Natural killer cell (primary cell): ENCODE measurements at regions not wholly inside any gene's neighbourhood (a gene's known extent, or its start where the extent isn't known, plus 50 kb on each side); places are given as distances from the start of the nearest gene placed in this dataset.

Source experiments
- ATAC-seq, 3 donors: fragments of 150-1000 bp in 2 of 3; fragments of 200-7000 bp in 1 of 3; cut with Tn5 transposase; 1 replicate in 1 of 3; 2 replicates in 2 of 3; pipeline ENCODE4 v1.10.0; 2021; ENCODE audit warnings: mild to moderate bottlenecking in 2 of 3, moderate library complexity in 2 of 3
- DNase-seq, 2 donors: peaks; one replicate each; pipeline versions ENCODE4 v3.0.0 to v3.0.0-alpha.2; 2013 to 2021; ENCODE audit warnings: mixed read lengths in 1 of 2
- H3K27ac ChIP-seq: one replicate; pipeline ENCODE4 v1.5.1; 2013; ENCODE audit warnings: mild to moderate bottlenecking, low read length
- H3K27me3 ChIP-seq: one replicate; pipeline ENCODE4 v1.6.1; 2013; ENCODE audit warnings: low read length; ENCODE audit not compliant: control insufficient read depth, insufficient read depth
- H3K36me3 ChIP-seq: one replicate; pipeline ENCODE4 v1.6.1; 2013; ENCODE audit warnings: low read length; ENCODE audit not compliant: control insufficient read depth, insufficient read depth
- H3K4me1 ChIP-seq: one replicate; pipeline ENCODE4 v1.6.1; 2013; ENCODE audit warnings: low read length; ENCODE audit not compliant: control insufficient read depth, insufficient read depth
- H3K4me3 ChIP-seq: one replicate; pipeline ENCODE4 v1.5.1; 2013; ENCODE audit warnings: low read length
- H3K9me3 ChIP-seq: one replicate; pipeline ENCODE4 v1.6.1; 2013; ENCODE audit warnings: low read length; ENCODE audit not compliant: control insufficient read depth, insufficient read depth
- H3K27ac Mint-ChIP-seq, 2 donors: one replicate each; pipeline ENCODE4 v1.8.0; 2022; ENCODE audit warnings: mild to moderate bottlenecking in 2 of 2, mixed read lengths in 2 of 2, moderate library complexity in 1 of 2
- H3K27me3 Mint-ChIP-seq, 2 donors: one replicate each; pipeline ENCODE4 v1.8.0; 2022; ENCODE audit warnings: low read depth in 2 of 2, mixed read lengths in 2 of 2
- H3K36me3 Mint-ChIP-seq: one replicate; pipeline ENCODE4 v1.8.0; 2022; ENCODE audit warnings: mixed read lengths
- H3K4me1 Mint-ChIP-seq, 2 donors: one replicate each; pipeline ENCODE4 v1.8.0; 2022; ENCODE audit warnings: mixed read lengths in 2 of 2
- H3K4me3 Mint-ChIP-seq: one replicate; pipeline ENCODE4 v1.8.0; 2022; ENCODE audit warnings: mild to moderate bottlenecking, moderate library complexity, mixed read lengths
- H3K9me3 Mint-ChIP-seq, 2 donors: one replicate each; pipeline ENCODE4 v1.8.0; 2022; ENCODE audit warnings: mixed read lengths in 2 of 2
- WGBS: methylation state at CpG from one replicate; pipeline ENCODE4 v1.1.7; 2013; ENCODE audit warnings: missing lambda C conversion rate; ENCODE audit not compliant: insufficient coverage; 5-methylcytosine and 5-hydroxymethylcytosine counted together
- intact Hi-C: fragments of 100-400 bp; cut with micrococcal nuclease; formaldehyde crosslinking; loops from one replicate; pipeline ENCODE4 v1.14.2; 2022
- TF ChIP-seq, protein P1 (sequence below): fragments of 200-600 bp; IDR thresholded peaks from one replicate; pipeline ENCODE4 v1.8.0; 2022; ENCODE audit warnings: antibody characterized with exemption

- H3K27me3 ChIP-seq: no peaks in the 10 kb centered on the region
- H3K4me3 Mint-ChIP-seq: no peak overlapping the region
- intact Hi-C loops: no loop called here
- H3K36me3 ChIP-seq: no peaks in the 10 kb centered on the region
- DNase-seq (no peak), ATAC-seq (no peak)
- TF ChIP-seq, protein P1, sequence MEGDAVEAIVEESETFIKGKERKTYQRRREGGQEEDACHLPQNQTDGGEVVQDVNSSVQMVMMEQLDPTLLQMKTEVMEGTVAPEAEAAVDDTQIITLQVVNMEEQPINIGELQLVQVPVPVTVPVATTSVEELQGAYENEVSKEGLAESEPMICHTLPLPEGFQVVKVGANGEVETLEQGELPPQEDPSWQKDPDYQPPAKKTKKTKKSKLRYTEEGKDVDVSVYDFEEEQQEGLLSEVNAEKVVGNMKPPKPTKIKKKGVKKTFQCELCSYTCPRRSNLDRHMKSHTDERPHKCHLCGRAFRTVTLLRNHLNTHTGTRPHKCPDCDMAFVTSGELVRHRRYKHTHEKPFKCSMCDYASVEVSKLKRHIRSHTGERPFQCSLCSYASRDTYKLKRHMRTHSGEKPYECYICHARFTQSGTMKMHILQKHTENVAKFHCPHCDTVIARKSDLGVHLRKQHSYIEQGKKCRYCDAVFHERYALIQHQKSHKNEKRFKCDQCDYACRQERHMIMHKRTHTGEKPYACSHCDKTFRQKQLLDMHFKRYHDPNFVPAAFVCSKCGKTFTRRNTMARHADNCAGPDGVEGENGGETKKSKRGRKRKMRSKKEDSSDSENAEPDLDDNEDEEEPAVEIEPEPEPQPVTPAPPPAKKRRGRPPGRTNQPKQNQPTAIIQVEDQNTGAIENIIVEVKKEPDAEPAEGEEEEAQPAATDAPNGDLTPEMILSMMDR: no peak
- H3K9me3 ChIP-seq: no peaks in the 10 kb centered on the region
- peaks cover 0 to 2% of the 10 kb centered on the region in 2 donors for H3K27me3 Mint-ChIP-seq
- H3K27ac ChIP-seq: no peak overlapping the region
- no peak overlapping the region for H3K4me3 ChIP-seq
- no peaks in the 10 kb centered on the region for H3K4me1 ChIP-seq
- H3K9me3 Mint-ChIP-seq: peaks cover 0 to 4% of the 10 kb centered on the region in 2 donors
- H3K36me3 Mint-ChIP-seq: no peaks in the 10 kb centered on the region
- no peak overlapping the region for H3K27ac Mint-ChIP-seq
- H3K4me1 Mint-ChIP-seq: no peaks in the 10 kb centered on the region
These were observed 168.4 kb upstream of the AVPR1A start for GRCh38 chr12:63319386-63319785.

- TF ChIP-seq, protein P1: no peak
- Mint-ChIP-seq H3K4me1 (no peaks in the 10 kb centered on the region), H3K36me3 (no peaks in the 10 kb centered on the region), H3K9me3 (peaks cover 0 to 2% of the 10 kb centered on the region in 2 donors), H3K27ac (no peak overlapping the region), H3K4me3 (no peak overlapping the region), H3K27me3 (peaks cover 0 to 2% of the 10 kb centered on the region in 2 donors)
- Histone ChIP-seq H3K27me3 (no peaks in the 10 kb centered on the region), H3K27ac (no peak overlapping the region), H3K4me1 (no peaks in the 10 kb centered on the region), H3K4me3 (no peak overlapping the region), H3K9me3 (no peaks in the 10 kb centered on the region), H3K36me3 (no peaks in the 10 kb centered on the region)
- DNase-seq (no peak), ATAC-seq (no peak)
- intact Hi-C loops: no loop called here
- WGBS: 50% methylated on average over 1 of the region's 1 CpG
These were observed 167.9 kb upstream of the AVPR1A start for GRCh38 chr12:63318933-63319332.

DNA sequence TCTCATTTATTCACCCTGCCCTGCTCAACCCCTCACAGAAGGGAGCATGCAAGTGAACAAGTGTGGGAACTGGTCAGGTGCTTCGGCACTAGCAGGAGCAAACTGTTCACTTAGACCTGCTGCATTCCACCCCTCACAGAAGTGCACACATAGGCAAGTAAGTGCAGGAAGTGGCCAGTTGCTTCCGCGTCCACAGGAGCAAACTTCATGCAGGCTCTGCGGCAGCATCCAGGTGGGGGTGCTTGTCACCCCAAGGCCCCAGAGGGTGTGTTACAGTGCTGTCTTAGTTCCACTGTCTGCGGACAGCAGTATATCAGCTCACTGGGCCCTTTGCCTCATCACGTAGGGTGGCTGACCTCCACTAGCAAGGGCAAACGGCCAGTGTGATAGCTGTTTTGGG, 167.3 kb upstream of the AVPR1A start:
- Mint-ChIP-seq H3K4me1 (no peaks in the 10 kb centered on the region), H3K9me3 (peaks cover 0 to 2% of the 10 kb centered on the region in 2 donors), H3K4me3 (no peak overlapping the region), H3K36me3 (no peaks in the 10 kb centered on the region), H3K27me3 (peaks cover 0 to 2% of the 10 kb centered on the region in 2 donors), H3K27ac (no peak overlapping the region)
- Histone ChIP-seq H3K9me3 (no peaks in the 10 kb centered on the region), H3K4me1 (no peaks in the 10 kb centered on the region), H3K36me3 (no peaks in the 10 kb centered on the region), H3K27me3 (no peaks in the 10 kb centered on the region), H3K4me3 (no peak overlapping the region), H3K27ac (no peak overlapping the region)
- DNase-seq (no peak), ATAC-seq (no peak)
- intact Hi-C loops: no loop called here
- TF ChIP-seq, protein P1: no peak
- WGBS: 91% methylated on average over 7 of the region's 7 CpGs

DNA sequence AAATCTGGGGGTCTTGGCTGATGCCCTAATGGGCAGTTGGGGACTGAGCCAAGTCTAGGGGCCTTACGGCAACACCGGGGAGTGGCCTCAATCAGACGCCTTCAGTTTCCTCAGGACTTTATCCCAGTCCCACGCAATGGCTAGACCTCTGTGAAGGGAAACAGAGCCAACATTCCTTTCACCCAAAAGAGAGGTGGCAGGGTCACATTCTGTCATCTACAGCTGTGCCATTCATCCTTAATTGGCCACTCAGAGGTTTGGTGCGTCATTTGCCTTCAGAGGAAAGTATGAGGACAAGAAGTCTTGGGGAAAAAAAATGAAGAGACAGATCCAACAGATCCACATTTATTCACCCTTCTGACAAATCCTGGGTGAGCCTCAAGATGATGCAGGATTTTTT, 166.9 kb upstream of the AVPR1A start:
- no peak overlapping the region for H3K27ac Mint-ChIP-seq
- H3K9me3 Mint-ChIP-seq: peaks cover 0 to 2% of the 10 kb centered on the region in 2 donors
- Histone ChIP-seq H3K27me3 (no peaks in the 10 kb centered on the region), H3K36me3 (no peaks in the 10 kb centered on the region), H3K27ac (no peak overlapping the region), H3K4me1 (no peaks in the 10 kb centered on the region), H3K9me3 (peaks cover 3% of the 10 kb centered on the region), H3K4me3 (no peak overlapping the region)
- no peak for ATAC-seq
- no peak for DNase-seq
- H3K36me3 Mint-ChIP-seq: no peaks in the 10 kb centered on the region
- H3K4me3 Mint-ChIP-seq: no peak overlapping the region
- WGBS: 92% methylated on average over 5 of the region's 5 CpGs
- peaks cover 0 to 2% of the 10 kb centered on the region in 2 donors for H3K27me3 Mint-ChIP-seq
- intact Hi-C loops: no loop called here
- TF ChIP-seq, protein P1: no peak
- no peaks in the 10 kb centered on the region for H3K4me1 Mint-ChIP-seq
